ENCODE measurements at regions not wholly inside any gene's neighbourhood (a gene's known extent, or its start where the extent isn't known, plus 50 kb on each side); places are given as distances from the start of the nearest gene placed in this dataset.

GRCh38 chr1:182003953-182004586, 57.4 kb downstream of the ZNF648 start:
- Histone ChIP-seq H3K27me3 (no peaks in the 10 kb centered on the region), H3K36me3 (no peaks in the 10 kb centered on the region), H3K9me3 (no peaks in the 10 kb centered on the region; the same call in 1 of the 2 replicates), H3K4me1 (no peaks in the 10 kb centered on the region), H3K4me3 (ENCODE audit: low read depth, low read length) (no peak overlapping the region; the same call in 1 of the 2 replicates)
- peak; percentile 18 for DNase-seq
- TF ChIP-seq, protein P1, sequence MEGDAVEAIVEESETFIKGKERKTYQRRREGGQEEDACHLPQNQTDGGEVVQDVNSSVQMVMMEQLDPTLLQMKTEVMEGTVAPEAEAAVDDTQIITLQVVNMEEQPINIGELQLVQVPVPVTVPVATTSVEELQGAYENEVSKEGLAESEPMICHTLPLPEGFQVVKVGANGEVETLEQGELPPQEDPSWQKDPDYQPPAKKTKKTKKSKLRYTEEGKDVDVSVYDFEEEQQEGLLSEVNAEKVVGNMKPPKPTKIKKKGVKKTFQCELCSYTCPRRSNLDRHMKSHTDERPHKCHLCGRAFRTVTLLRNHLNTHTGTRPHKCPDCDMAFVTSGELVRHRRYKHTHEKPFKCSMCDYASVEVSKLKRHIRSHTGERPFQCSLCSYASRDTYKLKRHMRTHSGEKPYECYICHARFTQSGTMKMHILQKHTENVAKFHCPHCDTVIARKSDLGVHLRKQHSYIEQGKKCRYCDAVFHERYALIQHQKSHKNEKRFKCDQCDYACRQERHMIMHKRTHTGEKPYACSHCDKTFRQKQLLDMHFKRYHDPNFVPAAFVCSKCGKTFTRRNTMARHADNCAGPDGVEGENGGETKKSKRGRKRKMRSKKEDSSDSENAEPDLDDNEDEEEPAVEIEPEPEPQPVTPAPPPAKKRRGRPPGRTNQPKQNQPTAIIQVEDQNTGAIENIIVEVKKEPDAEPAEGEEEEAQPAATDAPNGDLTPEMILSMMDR (IDR thresholded peaks at IDR 0.05; ENCODE audit: low read depth, low read length): no peak

GRCh38 chr1:182003025-182003725, 58.3 kb downstream of the ZNF648 start:
- no peaks in the 10 kb centered on the region; the same call in 1 of the 2 replicates for H3K9me3 ChIP-seq
- TF ChIP-seq, protein P1 (IDR thresholded peaks at IDR 0.05; ENCODE audit: low read depth, low read length): no peak
- no peak for DNase-seq

DNA sequence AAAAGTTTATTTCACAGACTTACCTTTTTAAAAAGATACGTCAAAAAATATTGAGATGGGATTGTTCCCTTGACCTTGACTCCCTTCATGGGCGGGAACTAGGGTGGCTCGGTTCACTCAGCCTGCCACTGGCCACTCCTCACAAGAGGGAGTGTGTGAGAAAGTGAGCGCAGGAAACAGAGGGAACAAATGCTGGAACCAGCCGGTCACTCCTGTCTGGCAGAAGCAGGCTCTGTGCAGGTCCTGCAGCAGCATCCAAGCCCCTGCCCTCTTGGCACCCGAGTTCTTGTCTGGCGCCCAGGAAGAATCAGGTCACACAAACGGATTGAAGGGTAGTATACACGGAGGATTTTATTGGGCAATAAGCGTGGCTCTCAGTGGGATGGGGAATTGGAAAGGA, 58.9 kb downstream of the ZNF648 start:
- TF ChIP-seq, protein P1 (IDR thresholded peaks at IDR 0.05; ENCODE audit: low read depth, low read length): no peak
- H3K36me3 ChIP-seq: no peaks in the 10 kb centered on the region
- DNase-seq: no peak
- H3K27me3 ChIP-seq: no peaks in the 10 kb centered on the region
- H3K9me3 ChIP-seq: no peaks in the 10 kb centered on the region; the same call in 1 of the 2 replicates
- no peak overlapping the region for H3K4me3 ChIP-seq (ENCODE audit: low read depth, low read length)
- H3K4me1 ChIP-seq: no peaks in the 10 kb centered on the region

More at GRCh38 chr1:182003025-182003725, 58.3 kb downstream of the ZNF648 start:
- Histone ChIP-seq H3K36me3 (no peaks in the 10 kb centered on the region), H3K4me1 (no peaks in the 10 kb centered on the region), H3K4me3 (ENCODE audit: low read depth, low read length) (no peak overlapping the region), H3K27me3 (no peaks in the 10 kb centered on the region)

DNA sequence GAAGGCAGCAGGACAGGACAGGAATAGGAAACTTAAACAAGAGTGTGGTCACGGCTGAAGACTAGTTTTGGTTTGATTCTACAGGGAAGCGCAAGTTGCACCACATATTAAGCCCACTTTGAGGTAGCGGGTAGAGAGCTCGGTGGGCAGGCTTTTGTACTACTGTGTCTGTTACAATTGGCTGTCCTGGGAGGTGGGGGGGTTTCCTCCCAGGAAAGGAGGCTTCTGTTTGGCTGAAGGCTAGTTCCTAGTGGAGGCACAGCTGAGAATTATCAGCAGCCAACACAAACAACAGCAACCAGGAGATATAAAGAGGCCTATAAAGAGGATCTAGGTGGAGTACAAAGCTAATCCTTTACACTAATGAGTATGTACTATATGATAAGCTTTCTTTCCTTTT, 62.7 kb downstream of the ZNF648 start:
- Histone ChIP-seq H3K9me3 (no peaks in the 10 kb centered on the region), H3K4me3 (ENCODE audit: low read depth, low read length) (no peak overlapping the region), H3K36me3 (no peaks in the 10 kb centered on the region), H3K4me1 (no peaks in the 10 kb centered on the region), H3K27me3 (no peaks in the 10 kb centered on the region)
- DNase-seq: no peak
- TF ChIP-seq, protein P1 (IDR thresholded peaks at IDR 0.05; ENCODE audit: low read depth, low read length): no peak

DNA sequence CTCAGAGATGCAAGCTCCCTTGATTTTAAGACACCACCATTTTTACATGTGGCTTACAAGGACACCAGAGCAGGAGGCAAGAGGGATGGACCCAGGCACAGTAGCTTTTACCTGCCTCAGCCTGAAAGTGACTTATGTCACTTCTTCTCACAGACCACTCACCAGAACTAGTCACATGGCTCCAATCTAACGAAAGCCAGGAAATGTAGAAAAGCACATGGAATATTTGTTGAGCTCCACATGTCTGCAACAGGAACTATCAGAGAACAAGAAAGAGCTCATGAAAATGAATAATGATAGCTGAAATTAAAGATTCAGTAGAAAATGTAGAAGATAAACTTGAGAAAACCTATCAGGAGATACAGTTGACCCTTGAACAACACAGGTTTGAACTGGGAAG, 69.4 kb downstream of the ZNF648 start:
- no peak for DNase-seq
- no peaks in the 10 kb centered on the region; the same call in 1 of the 2 replicates for H3K27me3 ChIP-seq
- no peaks in the 10 kb centered on the region for H3K9me3 ChIP-seq
- H3K36me3 ChIP-seq: no peaks in the 10 kb centered on the region
- no peaks in the 10 kb centered on the region for H3K4me1 ChIP-seq
- TF ChIP-seq, protein P1 (IDR thresholded peaks at IDR 0.05; ENCODE audit: low read depth, low read length): no peak
- no peak overlapping the region for H3K4me3 ChIP-seq (ENCODE audit: low read depth, low read length)

GRCh38 chr1:181990728-181991127, 70.8 kb downstream of the ZNF648 start:
- Histone ChIP-seq H3K27me3 (no peaks in the 10 kb centered on the region; the same call in 1 of the 2 replicates), H3K4me3 (ENCODE audit: low read depth, low read length) (no peak overlapping the region), H3K9me3 (no peaks in the 10 kb centered on the region), H3K36me3 (no peaks in the 10 kb centered on the region), H3K4me1 (no peaks in the 10 kb centered on the region)
- no peak for DNase-seq
- TF ChIP-seq, protein P1 (IDR thresholded peaks at IDR 0.05; ENCODE audit: low read depth, low read length): no peak

All from BE2C (cell line).